Vagina (tissue), 2 donors: ENCODE measurements at regions not wholly inside any gene's neighbourhood (a gene's known extent, or its start where the extent isn't known, plus 50 kb on each side); places are given as distances from the start of the nearest gene placed in this dataset.

Source experiments
- DNase-seq, 2 donors: peaks; one replicate each; pipeline ENCODE4 v3.0.0-alpha.2; 2017; ENCODE audit errors: extremely low spot score in 2 of 2
- H3K27ac ChIP-seq: fragments of 200-600 bp; sonication (generic); one replicate; pipeline ENCODE4 v1.5.1; 2019
- H3K27me3 ChIP-seq: fragments of 200-600 bp; sonication (generic); one replicate; pipeline ENCODE4 v1.5.1; 2019
- H3K36me3 ChIP-seq, 2 donors: fragments of 200-600 bp; sonication (generic); one replicate each; pipeline ENCODE4 v1.5.1; 2017 to 2019
- H3K4me1 ChIP-seq: fragments of 200-600 bp; sonication (generic); one replicate; pipeline ENCODE4 v1.5.1; 2019
- H3K4me3 ChIP-seq, 2 donors: fragments of 200-600 bp; sonication (generic); 1 replicate in 1 of 2; 2 replicates in 1 of 2; pipeline ENCODE4 v1.5.1; 2016 to 2019
- H3K9me3 ChIP-seq: fragments of 200-600 bp; sonication (generic); one replicate; pipeline ENCODE4 v1.5.1; 2019
- CTCF ChIP-seq, 3 experiments: fragments of 450-650 bp in 2 of 3; fragments of 200-600 bp in 1 of 3; sonication (generic) in 1 of 3; IDR thresholded peaks; one replicate each; pipeline ENCODE4 v1.5.1; 2017 to 2019; ENCODE audit warnings: antibody characterized with exemption in 3 of 3, mild to moderate bottlenecking in 2 of 3, moderate library complexity in 2 of 3
- POLR2A ChIP-seq, 2 donors: fragments of 450-650 bp; IDR thresholded peaks; one replicate each; pipeline ENCODE4 v1.6.1; 2017; ENCODE audit warnings: antibody characterized with exemption in 2 of 2, mild to moderate bottlenecking in 2 of 2, moderate library complexity in 2 of 2
- POLR2AphosphoS5 ChIP-seq, 2 donors: sonication (generic); formaldehyde crosslinking; IDR thresholded peaks; one replicate each; pipeline ENCODE4 v1.9.0; 2017; ENCODE audit warnings: antibody characterized with exemption in 2 of 2, mild to moderate bottlenecking in 2 of 2, low read depth in 1 of 2; ENCODE audit not compliant: insufficient read depth in 1 of 2
- intact Hi-C: fragments of 100-400 bp; cut with DNase I; formaldehyde crosslinking; loops from one replicate; pipeline ENCODE4 v1.15.1; 2023

- H3K4me1 ChIP-seq: no peaks in the 10 kb centered on the region
- no peaks in the 10 kb centered on the region for H3K36me3 ChIP-seq
- no peak for TF ChIP-seq CTCF (IDR thresholded peaks at IDR 0.05)
- H3K27ac ChIP-seq: no peak overlapping the region
- no peak overlapping the region for H3K4me3 ChIP-seq
- no peaks in the 10 kb centered on the region for H3K27me3 ChIP-seq
- intact Hi-C loops: no loop called here
- no peak for DNase-seq
- H3K9me3 ChIP-seq: no peaks in the 10 kb centered on the region
Observed at GRCh38 chr13:56864451-56864850, 276.3 kb upstream of the PRR20A start.

GRCh38 chr13:56865416-56865815, 275.3 kb upstream of the PRR20A start:
- TF ChIP-seq POLR2AphosphoS5 (IDR thresholded peaks at IDR 0.05; ENCODE audit: insufficient read depth in 1 of 2, low read depth in 1 of 2) (no peak), CTCF (IDR thresholded peaks at IDR 0.05) (no peak), POLR2A (IDR thresholded peaks at IDR 0.05) (no peak)
- Histone ChIP-seq H3K36me3 (no peaks in the 10 kb centered on the region), H3K4me1 (no peaks in the 10 kb centered on the region), H3K27ac (no peak overlapping the region), H3K4me3 (no peak overlapping the region), H3K9me3 (no peaks in the 10 kb centered on the region), H3K27me3 (no peaks in the 10 kb centered on the region)
- DNase-seq: no peak
- intact Hi-C loops: no loop called here

- TF ChIP-seq POLR2AphosphoS5 (IDR thresholded peaks at IDR 0.05; ENCODE audit: insufficient read depth in 1 of 2, low read depth in 1 of 2): no peak
- TF ChIP-seq POLR2A (IDR thresholded peaks at IDR 0.05): no peak
- TF ChIP-seq CTCF (IDR thresholded peaks at IDR 0.05): no peak
- Histone ChIP-seq H3K4me1 (no peaks in the 10 kb centered on the region), H3K9me3 (no peaks in the 10 kb centered on the region), H3K4me3 (no peak overlapping the region), H3K36me3 (no peaks in the 10 kb centered on the region), H3K27ac (no peak overlapping the region), H3K27me3 (no peaks in the 10 kb centered on the region)
- DNase-seq: no peak
- intact Hi-C loops: no loop called here
Observed at GRCh38 chr13:56869671-56870070, 271.0 kb upstream of the PRR20A start.

GRCh38 chr13:56886398-56886797, 254.3 kb upstream of the PRR20A start:
- no peaks in the 10 kb centered on the region for H3K4me1 ChIP-seq
- H3K4me3 ChIP-seq: no peak overlapping the region
- H3K36me3 ChIP-seq: no peaks in the 10 kb centered on the region
- H3K9me3 ChIP-seq: no peaks in the 10 kb centered on the region
- H3K27ac ChIP-seq: no peak overlapping the region
- no peak for TF ChIP-seq POLR2A (IDR thresholded peaks at IDR 0.05)
- no peak for TF ChIP-seq CTCF (IDR thresholded peaks at IDR 0.05)
- TF ChIP-seq POLR2AphosphoS5 (IDR thresholded peaks at IDR 0.05; ENCODE audit: insufficient read depth in 1 of 2, low read depth in 1 of 2): no peak
- intact Hi-C loops: no loop called here
- no peaks in the 10 kb centered on the region for H3K27me3 ChIP-seq
- DNase-seq: peak in 1 of 2 donors; percentile 67

GRCh38 chr13:56888455-56888854, 252.3 kb upstream of the PRR20A start:
- Histone ChIP-seq H3K4me3 (no peak overlapping the region), H3K36me3 (no peaks in the 10 kb centered on the region), H3K27ac (no peak overlapping the region), H3K9me3 (no peaks in the 10 kb centered on the region), H3K4me1 (no peaks in the 10 kb centered on the region), H3K27me3 (no peaks in the 10 kb centered on the region)
- intact Hi-C loops: no loop called here
- no peak for DNase-seq
- TF ChIP-seq CTCF (IDR thresholded peaks at IDR 0.05) (no peak), POLR2A (IDR thresholded peaks at IDR 0.05) (no peak), POLR2AphosphoS5 (IDR thresholded peaks at IDR 0.05; ENCODE audit: insufficient read depth in 1 of 2, low read depth in 1 of 2) (no peak)
